Subcutaneous abdominal adipose tissue (tissue), 5 donors: ENCODE measurements at regions not wholly inside any gene's neighbourhood (a gene's known extent, or its start where the extent isn't known, plus 50 kb on each side); places are given as distances from the start of the nearest gene placed in this dataset.

Experiments
- H3K27ac ChIP-seq: one replicate; pipeline ENCODE4 v1.7.0; 2013; ENCODE audit warnings: low read depth, mild to moderate bottlenecking, inconsistent platforms, low read length, moderate library complexity
- H3K27me3 ChIP-seq, 5 donors: one replicate each; pipeline ENCODE4 v1.7.0; 2013; ENCODE audit warnings: low read length in 5 of 5, inconsistent platforms in 1 of 5; ENCODE audit not compliant: control insufficient read depth in 5 of 5, insufficient read depth in 4 of 5
- H3K36me3 ChIP-seq, 5 donors: one replicate each; pipeline ENCODE4 v1.7.0; 2013; ENCODE audit warnings: low read length in 5 of 5; ENCODE audit not compliant: control insufficient read depth in 5 of 5, insufficient read depth in 5 of 5
- H3K4me1 ChIP-seq, 5 donors: one replicate each; pipeline ENCODE4 v1.7.0; 2013; ENCODE audit warnings: low read length in 5 of 5, mild to moderate bottlenecking in 3 of 5, moderate library complexity in 1 of 5; ENCODE audit not compliant: control insufficient read depth in 5 of 5, insufficient read depth in 5 of 5
- H3K4me3 ChIP-seq, 5 donors: one replicate each; pipeline ENCODE4 v1.7.0; 2013; ENCODE audit warnings: low read length in 5 of 5, low read depth in 1 of 5
- H3K9ac ChIP-seq, 5 donors: one replicate each; pipeline ENCODE4 v1.7.0; 2013; ENCODE audit warnings: low read length in 5 of 5, mild to moderate bottlenecking in 4 of 5, moderate library complexity in 3 of 5
- H3K9me3 ChIP-seq, 5 donors: one replicate each; pipeline ENCODE4 v1.7.0; 2013; ENCODE audit warnings: low read length in 5 of 5; ENCODE audit not compliant: control insufficient read depth in 5 of 5
- donor health status: healthy.
- donor health status: healthy.
- donor health status: healthy.
- donor health status: healthy.
- donor health status: healthy.

DNA sequence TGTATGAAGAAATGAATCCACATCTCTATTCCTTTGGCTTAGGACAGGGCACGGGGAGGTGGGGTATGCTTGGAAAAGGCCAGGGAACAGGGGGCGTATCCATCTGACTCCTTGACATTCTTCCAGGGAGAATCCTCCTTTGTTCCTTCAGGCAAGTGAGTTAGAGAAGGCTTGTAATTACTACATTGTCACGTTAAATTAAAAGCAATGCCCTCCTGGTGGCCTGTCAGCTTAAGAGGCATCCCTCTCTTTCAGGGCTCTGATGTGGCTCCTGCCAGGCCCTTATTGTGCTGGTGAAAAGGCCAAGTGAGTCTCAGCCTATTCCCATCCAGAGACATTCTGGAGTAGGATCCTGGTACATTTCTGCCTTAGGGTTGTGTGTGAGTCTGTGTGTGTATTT lies 128.3 kb downstream of the FOXA2 start:
- peaks cover 0 to 7% (median 0%) of the 10 kb centered on the region in 5 donors for H3K27me3 ChIP-seq
- H3K27ac ChIP-seq = no peak overlapping the region
- no peaks in the 10 kb centered on the region for H3K36me3 ChIP-seq
- no peaks in the 10 kb centered on the region for H3K4me1 ChIP-seq
- no peaks in the 10 kb centered on the region for H3K9me3 ChIP-seq
- H3K4me3 ChIP-seq = no peak overlapping the region
- H3K9ac ChIP-seq = no peak overlapping the region

DNA sequence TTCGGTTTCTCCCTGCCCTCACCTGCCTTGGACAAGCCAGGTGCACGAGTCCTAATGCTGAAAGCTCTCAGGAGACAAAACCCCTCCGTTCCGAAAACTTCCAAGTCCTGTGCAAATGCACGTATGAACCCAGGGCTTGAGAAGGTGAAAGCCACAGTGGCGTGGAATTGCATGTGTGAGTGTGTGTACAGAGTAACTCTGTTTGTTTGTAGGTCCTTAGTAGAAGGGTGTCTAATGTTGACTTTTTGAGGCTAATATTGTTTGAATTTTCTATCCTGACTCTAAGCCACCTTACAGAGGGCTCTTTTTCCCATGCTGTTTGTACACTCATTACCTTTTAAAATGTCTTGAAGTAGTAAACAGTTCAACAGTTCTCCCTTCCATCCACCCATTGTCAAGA lies 129.1 kb downstream of the FOXA2 start:
- Histone ChIP-seq H3K4me3 (no peak overlapping the region), H3K36me3 (no peaks in the 10 kb centered on the region), H3K27me3 (peaks cover 0 to 7% (median 2%) of the 10 kb centered on the region in 5 donors), H3K9ac (no peak overlapping the region), H3K4me1 (no peaks in the 10 kb centered on the region), H3K9me3 (no peaks in the 10 kb centered on the region), H3K27ac (no peak overlapping the region)

DNA sequence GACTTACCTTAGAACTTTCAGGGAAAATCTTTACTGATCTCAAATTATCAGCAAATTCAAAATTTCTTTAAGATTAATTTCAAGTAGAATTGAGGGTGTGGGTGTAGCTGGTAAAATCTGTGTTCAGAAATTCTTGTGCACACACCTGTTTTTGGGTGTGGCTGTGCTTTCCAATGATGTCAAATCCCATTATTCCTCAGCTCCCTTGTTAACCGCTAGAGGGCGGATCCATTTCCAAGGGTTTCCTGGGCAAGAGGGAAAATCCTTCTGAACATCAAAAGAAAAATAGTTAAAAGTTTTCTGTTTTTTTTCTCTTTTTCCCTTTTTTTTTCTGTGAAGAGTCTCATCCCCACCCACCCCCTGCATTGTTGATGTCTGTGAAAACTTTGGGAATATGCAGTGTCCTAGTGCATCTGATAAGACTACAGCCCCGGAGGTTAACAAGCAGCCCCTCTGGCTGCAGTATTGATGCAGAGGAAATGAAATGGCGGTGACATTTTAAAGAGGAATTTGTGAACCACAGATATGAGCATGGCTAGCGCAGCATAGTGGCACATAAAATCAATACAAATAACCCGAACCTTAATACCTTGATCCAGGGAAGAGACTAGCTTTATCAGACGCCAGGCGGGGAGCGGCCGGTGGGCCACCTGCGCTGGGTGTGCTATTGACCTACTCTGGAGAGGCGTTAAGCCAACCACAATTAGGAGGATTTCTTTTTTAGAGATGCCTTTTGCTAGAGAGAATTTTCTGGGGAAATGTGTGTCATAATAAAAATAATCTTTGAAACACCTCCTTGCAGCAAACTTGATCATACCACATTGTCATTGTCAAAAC lies 130.9 kb downstream of the FOXA2 start:
- Histone ChIP-seq H3K9ac (no peak overlapping the region), H3K4me3 (no peak overlapping the region), H3K9me3 (no peaks in the 10 kb centered on the region), H3K27ac (no peak overlapping the region), H3K4me1 (peaks cover 0 to 13% (median 4%) of the 10 kb centered on the region in 5 donors), H3K36me3 (no peaks in the 10 kb centered on the region), H3K27me3 (peaks cover 0 to 5% (median 3%) of the 10 kb centered on the region in 5 donors)

GRCh38 chr20:22452442-22453011 lies 131.8 kb downstream of the FOXA2 start:
- H3K9me3 ChIP-seq = no peaks in the 10 kb centered on the region
- no peak overlapping the region for H3K27ac ChIP-seq
- H3K27me3 ChIP-seq = peaks cover 0 to 5% (median 3%) of the 10 kb centered on the region in 5 donors
- no peak overlapping the region for H3K4me3 ChIP-seq
- H3K36me3 ChIP-seq = no peaks in the 10 kb centered on the region
- no peak overlapping the region for H3K9ac ChIP-seq
- peaks cover 0 to 13% (median 4%) of the 10 kb centered on the region in 5 donors for H3K4me1 ChIP-seq

DNA sequence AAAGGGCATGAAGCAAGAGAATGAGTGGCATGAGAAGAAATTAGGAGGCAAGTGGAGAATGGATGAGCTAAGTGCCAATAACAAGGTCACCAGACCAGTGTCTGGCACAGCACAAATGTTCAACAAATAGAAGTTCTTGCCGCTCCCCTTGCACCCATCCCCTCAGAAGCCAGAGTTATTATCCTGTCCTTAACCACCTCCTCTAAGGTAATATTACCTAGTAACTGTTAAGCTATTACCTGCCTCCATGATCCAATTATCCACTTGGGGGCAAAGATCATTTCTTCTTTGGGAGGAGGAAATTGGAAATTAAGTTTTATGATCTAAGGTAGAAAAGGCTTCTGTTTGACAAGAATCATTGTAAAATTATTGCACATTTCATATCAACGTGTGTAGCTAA lies 133.8 kb downstream of the FOXA2 start:
- Histone ChIP-seq H3K27ac (no peak overlapping the region), H3K4me3 (no peak overlapping the region), H3K4me1 (peaks cover 0 to 18% (median 10%) of the 10 kb centered on the region in 5 donors), H3K36me3 (no peaks in the 10 kb centered on the region), H3K9me3 (no peaks in the 10 kb centered on the region), H3K9ac (no peak overlapping the region), H3K27me3 (peaks cover 0 to 5% (median 3%) of the 10 kb centered on the region in 5 donors)

GRCh38 chr20:22449188-22449973 lies 135.0 kb downstream of the FOXA2 start:
- Histone ChIP-seq H3K9me3 (no peaks in the 10 kb centered on the region), H3K4me1 (peaks cover 0 to 18% (median 10%) of the 10 kb centered on the region in 5 donors), H3K4me3 (peak overlapping the region in 1 of 5 donors; percentile 9), H3K36me3 (no peaks in the 10 kb centered on the region), H3K9ac (no peak overlapping the region), H3K27ac (no peak overlapping the region), H3K27me3 (peaks cover 0 to 5% (median 0%) of the 10 kb centered on the region in 5 donors)

GRCh38 chr20:22447447-22447778 lies 137.0 kb downstream of the FOXA2 start:
- Histone ChIP-seq H3K27ac (no peak overlapping the region), H3K27me3 (peaks cover 0 to 5% (median 0%) of the 10 kb centered on the region in 5 donors), H3K4me3 (no peak overlapping the region), H3K9ac (no peak overlapping the region), H3K9me3 (no peaks in the 10 kb centered on the region), H3K4me1 (peaks cover 0 to 18% (median 10%) of the 10 kb centered on the region in 5 donors), H3K36me3 (no peaks in the 10 kb centered on the region)

DNA sequence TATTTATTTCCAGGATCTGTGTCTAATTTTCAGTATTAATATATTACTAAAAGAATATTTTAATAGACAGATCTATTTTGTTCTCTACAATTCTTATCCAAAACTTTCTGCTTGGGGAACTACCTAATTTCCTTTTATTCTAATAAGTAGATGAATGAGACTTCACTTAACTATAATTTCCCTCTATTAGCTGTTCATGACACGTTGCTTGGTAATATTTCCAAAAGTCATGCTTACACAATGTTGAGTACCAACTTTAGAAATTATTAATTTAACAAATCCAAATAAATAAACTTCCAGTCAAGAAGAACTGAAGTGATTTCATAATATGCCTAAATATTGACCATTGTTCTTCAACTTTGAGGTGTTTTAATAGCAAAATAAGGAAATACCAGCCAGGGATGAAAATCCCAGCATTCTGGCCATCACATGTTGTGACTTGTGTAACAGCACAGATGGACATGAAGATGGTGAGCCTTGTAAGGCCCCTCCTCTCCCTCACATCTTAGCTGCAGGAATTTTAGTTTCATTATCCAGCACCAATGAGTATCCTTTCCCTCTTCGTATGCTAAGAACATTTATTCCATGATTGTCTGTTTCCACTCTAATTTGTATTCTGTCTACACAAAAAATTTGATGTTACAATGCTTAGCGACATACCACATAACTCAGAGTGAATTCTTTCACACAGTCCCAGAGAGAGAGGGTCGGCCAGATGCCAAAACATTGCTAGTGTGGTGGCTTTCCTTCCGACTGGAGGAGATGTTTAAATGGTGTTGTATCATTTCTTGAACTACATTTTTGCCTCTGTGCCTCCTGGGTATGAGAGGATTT lies 137.5 kb downstream of the FOXA2 start:
- H3K36me3 ChIP-seq = no peaks in the 10 kb centered on the region
- no peak overlapping the region for H3K9ac ChIP-seq
- H3K9me3 ChIP-seq = no peaks in the 10 kb centered on the region
- H3K27ac ChIP-seq = no peak overlapping the region
- H3K4me1 ChIP-seq = peaks cover 0 to 18% (median 10%) of the 10 kb centered on the region in 5 donors
- peaks cover 0 to 5% (median 0%) of the 10 kb centered on the region in 5 donors for H3K27me3 ChIP-seq
- H3K4me3 ChIP-seq = no peak overlapping the region

DNA sequence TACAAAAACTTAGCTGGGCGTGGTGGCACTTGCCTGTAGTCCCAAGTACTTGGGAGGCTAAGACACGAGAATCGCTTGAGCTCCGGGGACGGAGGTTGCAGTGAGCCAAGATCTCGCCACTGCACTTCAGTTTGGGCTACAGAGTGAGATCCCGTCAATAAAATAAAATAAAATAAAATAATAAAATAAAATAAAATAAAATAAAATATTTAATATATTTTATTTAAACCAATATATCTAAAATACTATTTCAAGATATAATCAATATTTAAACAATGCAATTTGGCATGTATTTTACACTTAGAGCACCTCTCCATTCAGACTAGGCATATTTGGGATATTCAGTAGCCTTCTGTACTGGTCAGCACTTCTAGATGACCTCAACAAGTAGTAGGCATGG lies 142.1 kb downstream of the FOXA2 start:
- H3K36me3 ChIP-seq = no peaks in the 10 kb centered on the region

More for the DNA sequence above, 142.1 kb downstream of the FOXA2 start:
- no peak overlapping the region for H3K4me3 ChIP-seq
- H3K9me3 ChIP-seq = no peaks in the 10 kb centered on the region
- peaks cover 0 to 5% (median 5%) of the 10 kb centered on the region in 5 donors for H3K4me1 ChIP-seq
- H3K9ac ChIP-seq = no peak overlapping the region
- H3K27ac ChIP-seq = no peak overlapping the region
- H3K27me3 ChIP-seq = peaks cover 0 to 3% (median 0%) of the 10 kb centered on the region in 5 donors
